ENCODE measurements at regions not wholly inside any gene's neighbourhood (a gene's known extent, or its start where the extent isn't known, plus 50 kb on each side); places are given as distances from the start of the nearest gene placed in this dataset.
A peak's percentile ranks its signal among the peaks of the same experiment; 100 is the strongest.

DNA sequence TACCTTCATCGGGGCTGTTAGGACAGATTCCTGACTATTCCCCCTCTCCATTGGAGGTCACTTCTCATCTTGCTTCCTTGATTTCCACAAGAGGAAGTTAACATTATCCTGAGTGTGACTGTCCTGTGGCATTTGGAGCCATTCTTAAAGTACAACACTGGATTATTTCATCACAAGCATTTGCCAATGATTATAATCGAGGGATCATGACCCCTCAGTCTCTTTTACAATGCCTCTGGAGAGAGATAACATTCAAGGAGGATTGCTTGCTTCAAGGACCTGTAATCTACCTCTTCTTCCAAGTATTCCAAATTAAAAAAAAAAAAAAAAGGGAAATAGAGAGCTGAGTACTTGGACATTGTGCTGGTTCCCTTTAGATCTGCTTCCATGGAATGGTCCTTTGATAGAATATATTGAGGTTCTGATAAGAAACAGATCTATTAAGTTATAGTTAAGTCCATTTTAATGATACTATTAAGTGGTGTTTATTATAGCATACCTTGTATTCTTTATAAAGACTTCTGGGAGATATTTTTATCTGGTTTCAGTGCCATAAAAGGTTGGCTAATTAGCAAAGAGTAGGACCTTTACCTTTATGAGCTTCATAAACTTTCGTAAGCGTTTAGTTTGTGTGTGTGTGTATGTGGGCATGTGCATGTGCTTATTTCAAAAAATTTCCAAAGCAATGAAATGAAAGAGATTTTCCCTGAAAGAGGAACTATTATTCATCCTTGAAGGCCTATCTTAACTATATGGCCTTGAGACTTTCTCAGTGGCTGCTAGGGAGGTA is 469.1 kb downstream of the DHX35 start:
- no peak for DNase-seq

DNA sequence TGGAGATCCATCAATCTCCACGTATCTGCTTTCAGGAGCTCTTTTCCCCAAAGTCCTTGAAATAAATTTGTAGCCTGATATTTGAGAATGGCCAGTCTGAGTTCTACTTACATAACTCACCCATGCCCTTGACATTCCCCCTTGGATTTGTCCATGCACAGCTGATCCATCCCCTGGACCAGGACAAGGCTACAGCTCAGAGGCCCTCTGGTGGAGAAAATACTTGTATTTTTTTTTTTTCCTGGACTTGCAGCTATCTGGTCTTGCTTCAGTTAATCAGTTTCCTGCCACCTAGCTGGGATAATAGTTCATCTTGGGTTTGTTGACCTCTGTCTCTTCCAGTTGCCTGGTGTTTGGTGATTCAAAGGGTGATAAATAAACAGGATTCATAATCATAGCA is 467.6 kb downstream of the DHX35 start:
- DNase-seq = no peak

DNA sequence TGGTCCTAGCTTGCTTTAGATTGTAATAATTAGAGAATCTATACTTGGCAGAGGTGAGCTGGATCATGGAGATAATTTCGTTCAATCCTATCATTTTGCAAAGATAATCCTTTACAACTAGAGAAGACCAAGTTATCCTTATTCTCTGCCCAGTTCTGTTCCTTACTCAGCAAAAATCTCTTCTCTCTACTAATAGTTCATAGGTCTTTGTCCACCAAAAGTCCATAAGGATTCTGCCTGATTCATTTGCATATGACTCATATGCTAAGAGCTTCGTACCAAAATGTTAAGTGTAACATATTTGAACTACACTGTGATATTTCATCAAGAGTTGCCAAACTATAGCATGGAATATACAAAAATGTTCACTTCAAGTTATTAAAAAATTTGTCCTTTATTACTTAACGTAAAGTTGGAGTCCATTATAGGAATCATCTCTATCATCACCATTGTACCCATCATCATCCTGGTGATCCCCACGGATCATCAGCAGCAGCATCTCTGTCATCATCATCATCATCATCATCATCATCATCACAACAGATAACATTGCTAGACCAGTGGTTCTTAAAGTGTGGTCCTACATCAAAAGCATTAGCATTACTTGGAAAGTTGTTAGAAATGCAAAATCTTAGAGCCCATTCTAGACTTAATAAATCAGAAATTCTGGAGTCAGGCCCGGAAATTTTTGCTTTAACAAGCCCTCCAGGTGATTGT is 463.0 kb downstream of the DHX35 start:
- no peak for DNase-seq

DNA sequence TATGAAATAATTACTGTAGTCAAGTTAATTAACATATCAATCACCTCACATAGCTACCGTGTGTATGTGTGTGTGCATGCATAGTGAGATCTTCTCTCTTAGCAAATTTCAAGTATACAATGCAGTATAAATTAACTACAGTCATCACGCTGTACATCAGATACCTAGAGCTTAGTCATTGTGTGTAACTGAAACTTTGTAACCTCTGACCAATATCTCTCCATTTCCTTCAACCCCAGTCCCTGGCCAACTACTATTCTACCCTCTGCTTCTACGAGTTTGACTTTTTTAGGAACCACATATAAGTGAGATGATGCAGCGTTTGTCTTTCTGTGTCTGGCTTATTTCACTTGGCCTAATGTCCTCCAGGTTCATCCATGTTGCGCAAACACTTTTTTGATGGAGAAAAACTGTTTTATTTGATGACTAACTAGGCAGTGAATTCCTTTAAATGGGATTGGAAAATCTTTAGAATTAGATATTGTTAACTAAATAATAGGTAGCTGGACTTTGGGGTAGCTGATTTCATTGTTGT is 459.5 kb downstream of the DHX35 start:
- DNase-seq = no peak

DNA sequence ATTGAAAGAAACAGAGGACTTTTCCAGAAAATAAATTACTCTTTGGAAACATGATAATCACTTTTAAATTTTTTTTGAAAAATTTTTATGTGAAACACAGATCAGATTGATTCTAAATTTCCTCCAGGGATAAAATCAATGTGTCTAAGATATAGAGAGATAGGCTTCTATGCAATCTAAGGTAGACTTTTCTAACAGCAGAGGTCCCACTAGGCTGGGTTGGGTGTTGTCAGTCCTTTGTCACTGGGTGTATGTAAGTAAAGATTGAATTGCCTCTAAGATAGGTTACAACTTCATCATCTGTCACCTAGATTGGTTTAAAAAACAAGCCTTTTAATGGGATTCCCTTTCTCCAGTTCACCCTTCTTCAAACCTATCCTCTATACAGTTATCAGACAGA is 449.9 kb downstream of the DHX35 start:
- no peak for DNase-seq

DNA sequence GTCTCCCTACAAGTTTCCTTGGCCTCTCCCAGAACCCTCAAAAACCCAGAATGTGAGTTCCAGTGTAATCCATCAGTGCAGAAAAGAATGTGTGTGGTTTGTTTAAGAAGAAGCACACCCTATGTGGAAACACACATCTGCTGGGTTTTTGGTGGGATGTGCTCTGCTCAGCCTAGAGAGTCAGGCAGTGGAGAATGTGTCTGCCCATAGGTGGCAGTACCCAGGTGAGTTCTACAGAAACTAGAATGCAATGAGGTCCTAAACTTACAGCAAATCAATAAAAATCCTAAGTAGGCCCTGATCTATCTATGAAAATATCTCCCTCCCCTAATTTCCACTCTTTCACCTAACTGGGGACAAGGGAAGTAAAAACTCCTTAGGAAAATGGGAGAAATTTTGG is 437.3 kb downstream of the DHX35 start:
- no peak for DNase-seq

DNA sequence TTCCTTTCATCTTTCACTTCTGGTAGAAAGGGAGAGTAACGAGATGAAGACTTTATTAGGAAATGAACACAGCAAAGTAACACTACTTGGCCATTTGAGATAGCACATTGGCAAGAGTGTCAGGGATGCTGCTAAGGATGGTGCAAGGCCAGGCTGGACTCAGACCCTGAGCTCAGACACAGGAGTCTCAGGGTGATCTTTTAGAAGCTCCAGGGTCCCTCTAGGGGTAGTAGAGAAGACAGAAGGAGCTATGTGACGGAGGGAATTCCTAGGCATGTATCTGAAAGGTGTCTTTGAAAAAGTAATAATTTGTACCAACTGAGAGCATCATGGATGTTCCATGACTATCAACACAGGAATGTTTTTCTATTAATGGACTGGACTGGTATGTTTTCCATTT is 436.5 kb downstream of the DHX35 start:
- no peak for DNase-seq

DNA sequence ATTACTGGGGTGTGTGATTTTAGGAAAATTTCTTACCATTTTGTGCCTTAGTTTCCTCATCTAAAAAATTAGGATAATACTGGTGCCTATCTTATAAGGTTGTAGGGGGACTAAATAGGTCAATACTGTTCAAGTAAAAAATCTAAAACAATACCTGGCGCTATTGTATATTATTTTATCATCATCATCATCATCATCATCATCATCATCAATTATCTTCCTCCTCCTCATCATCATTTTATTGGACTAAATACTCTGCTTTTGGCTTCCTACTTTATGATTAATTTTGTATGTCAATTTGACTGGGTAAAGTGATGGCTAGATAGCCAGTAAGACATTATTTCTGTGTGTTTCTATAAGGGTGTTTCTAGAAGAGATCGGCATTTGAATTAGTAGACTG is 435.5 kb downstream of the DHX35 start:
- no peak for DNase-seq

DNA sequence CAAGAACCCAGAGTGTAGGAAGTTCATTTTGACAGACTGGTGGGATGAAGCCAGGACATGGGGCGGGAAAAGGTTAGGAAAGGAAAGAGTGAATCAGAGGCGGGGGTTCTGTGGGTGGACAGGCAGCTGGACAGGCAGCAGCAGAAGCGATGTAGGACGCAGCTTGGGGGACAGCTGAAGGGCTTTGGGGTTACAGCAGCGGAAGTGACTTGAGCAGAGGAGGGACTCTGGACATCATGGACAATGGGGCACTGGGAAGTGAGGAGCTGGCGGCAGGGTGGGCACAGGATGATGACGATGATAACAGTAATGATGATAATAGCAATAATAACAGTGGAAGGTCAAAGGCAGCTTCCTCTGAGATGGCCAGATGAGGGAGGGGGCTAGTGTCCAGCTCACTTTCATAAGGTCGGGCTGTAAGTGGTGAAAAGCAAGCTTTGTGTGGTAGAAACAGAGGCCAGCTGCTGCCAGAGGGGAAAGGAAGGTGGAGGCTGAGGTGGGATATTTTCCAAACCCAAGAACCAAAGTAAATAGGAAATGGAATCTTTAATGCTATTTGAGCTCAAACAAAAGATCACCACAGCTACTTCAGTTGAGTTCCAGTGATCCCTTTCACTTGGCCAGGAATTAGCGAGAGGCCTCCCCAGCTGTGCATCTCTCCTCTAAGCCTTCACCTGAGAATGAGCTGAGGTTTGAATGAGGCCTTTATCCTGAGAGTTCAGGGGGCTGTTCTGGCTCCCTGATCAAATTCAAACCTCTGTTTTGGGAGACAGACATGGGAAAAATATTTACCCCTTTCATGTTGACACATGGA is 433.5 kb downstream of the DHX35 start:
- no peak for DNase-seq

DNA sequence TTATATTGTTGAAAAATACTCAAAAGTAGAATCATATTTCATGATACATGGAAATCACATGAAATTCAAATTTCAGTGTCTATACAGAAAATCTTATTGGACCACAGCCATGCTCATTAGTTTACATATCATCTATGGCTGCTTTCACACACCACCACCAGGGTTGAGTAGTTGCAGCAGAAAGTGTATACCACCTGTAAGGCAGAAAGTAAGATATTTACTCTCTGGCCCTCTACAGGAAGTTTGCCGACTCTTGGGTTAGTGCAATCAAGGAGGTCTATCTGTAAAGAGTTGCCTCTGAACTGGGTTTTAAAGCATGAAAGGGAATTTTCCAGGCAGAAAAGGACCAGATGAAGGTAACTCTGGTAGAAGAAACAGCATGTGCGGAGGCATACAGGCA is 432.3 kb downstream of the DHX35 start:
- DNase-seq = no peak

DNA sequence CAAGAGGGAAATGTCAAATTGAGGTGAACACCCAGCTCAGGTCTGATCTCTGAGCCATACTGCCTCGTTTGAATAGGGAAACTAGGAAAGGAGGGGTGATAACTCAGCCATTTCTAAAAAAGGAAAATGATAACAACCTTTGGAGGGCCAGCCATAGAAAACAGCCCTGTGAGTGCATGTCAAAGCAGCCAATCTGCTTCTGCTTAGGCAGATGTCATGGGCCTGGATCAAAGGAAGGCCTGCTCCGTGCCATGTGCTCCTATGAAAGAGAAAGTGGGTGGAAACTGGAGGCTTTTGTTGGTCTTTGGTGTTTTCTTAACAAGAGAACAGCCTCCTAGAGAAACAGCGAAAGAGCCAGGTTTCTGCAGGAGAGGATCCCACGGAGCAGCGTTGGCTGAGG is 428.0 kb downstream of the DHX35 start:
- no peak for DNase-seq

DNA sequence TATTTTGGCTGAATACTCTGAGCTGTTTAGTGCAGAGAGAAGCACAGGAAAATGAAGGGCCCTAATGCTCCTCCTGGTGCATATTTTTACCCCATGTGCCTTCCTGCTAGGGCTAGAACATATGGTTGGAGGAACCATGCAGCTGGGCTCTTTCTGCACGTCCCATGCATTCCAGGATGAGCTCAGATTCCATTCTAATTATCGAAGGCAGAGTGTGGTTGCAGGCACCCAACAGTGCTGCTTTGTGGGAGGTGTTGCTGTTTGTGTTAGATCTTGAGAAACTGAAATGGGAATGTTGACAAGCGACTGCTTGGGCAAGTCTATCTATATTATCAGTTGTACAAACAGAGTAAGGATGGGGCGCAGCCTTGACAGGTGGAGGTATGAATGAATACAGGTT is 419.5 kb downstream of the DHX35 start:
- DNase-seq = no peak

DNA sequence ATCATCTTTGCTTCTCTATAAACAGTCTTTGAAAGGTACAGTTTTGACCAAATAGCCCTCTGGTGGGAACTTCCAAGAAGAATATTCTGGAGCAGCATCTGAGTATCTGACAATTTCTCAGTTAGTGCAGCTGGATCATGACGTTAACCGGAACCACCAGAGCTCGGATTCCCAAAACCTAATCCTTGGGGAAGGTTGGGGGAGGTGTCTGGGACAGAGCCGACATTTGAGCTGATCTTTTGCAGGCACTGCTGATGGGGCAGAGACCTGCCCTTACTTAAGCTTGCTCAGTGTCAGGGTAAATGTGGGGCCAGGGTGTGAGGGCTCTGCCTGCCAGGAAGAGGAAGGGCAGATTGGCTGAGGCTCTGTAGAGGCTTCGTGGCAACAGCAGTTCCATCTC is 416.6 kb downstream of the DHX35 start:
- DNase-seq = no peak

DNA sequence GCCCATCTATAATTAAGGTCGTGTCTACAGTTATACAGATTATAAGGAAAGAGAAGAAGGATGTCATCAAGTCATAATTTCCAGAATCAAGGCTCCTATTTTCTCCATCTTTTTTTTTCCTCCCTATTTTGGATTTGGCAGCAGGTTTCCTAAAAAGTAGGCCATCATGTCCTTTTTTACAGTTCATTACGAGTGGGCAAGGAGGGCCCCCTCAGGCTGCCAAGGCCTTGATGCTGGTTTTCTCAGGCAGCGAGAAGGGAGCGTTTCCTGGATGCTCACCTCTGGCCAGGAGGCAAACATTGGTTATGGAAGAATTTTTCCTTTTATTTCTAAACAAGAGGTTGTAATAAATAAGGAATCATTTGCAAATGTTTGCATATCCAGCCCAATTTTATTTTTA is 414.6 kb downstream of the DHX35 start:
- DNase-seq = no peak

DNA sequence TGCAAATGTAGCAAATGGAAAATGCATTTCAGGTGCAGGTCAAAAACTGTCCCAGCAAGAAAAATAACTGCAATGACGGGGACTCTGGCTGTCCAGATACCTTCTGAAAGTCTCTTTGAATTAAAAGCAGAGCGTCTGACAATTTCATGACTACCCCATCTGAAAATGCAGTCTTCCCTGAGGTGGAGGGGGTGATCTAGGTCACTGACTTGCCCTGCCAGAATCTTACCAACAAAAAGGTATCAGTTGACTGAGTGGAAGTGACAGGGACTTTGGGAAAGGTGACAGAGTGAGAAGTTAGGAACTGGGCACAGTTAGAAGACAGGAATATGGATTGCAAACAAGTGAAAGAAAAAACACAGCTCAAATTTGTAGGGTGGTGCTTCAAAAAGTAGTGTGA is 402.2 kb downstream of the DHX35 start:
- DNase-seq = no peak

DNA sequence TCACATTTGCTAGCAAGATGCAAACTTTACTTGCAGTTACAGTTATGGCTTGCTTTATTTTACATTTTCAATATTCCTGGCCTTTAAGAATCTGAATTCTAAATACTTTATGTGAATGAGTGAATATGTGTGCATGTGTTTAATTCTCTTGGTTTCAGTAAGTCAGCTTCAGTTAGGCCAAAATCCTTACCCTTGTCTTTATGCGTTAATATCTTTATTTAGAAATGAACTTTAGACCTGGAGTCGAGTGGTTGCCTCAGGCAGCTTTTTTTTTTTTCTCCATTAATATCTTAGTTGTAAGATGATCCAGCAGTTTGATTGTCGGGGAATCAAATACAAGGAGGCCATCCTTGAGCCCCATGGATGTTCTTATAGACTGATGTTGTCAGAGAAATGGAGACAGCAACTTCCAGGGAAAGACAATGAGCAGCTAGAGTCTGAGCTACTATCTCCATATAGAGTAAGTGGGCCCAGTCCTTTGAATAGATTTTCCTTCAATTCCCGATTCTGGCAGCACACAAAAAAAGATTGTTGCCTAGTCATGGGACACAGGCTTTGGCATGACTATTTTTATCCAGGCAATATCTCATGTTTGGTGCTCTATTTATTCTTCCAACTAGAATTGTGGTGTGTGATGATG is 398.0 kb downstream of the DHX35 start:
- no peak for DNase-seq

DNA sequence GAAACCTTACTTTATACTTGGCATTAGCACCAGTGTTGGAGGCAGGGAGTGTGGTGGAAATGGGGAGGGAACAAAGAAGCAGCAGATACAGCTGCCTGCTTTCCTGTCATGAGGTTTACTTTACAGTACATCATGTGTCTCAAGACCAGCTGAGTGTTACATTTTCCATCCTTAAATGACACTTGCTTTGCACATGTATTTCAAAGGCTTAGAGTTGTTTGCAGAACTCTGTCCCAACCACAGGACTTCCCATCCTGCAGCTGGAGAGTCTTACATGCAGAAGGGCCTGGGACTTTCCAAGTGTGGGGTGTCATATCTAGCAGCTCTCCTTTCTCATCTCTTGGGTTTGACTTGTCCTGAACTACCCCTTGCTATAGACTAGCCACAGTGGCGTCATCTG is 395.9 kb downstream of the DHX35 start:
- DNase-seq = no peak

DNA sequence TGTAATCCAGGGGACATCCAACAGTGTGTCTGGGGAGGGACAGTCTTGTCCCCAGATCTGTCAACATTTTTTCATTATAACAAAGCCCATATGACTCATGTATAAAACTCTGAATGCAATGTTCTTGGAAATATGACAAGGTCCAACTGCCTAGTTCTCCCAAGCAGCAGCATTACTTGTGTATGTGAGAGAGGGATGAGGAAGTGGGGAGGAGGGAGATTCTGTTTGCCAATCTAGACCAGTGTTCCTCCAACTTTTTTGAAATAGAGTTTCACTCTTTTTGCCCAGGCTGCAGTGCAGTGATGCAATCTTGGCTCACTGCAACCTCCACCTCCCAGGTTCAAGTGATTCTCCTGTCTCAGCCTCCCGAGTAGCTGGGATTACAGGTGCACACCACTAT is 394.8 kb downstream of the DHX35 start:
- DNase-seq = no peak

DNA sequence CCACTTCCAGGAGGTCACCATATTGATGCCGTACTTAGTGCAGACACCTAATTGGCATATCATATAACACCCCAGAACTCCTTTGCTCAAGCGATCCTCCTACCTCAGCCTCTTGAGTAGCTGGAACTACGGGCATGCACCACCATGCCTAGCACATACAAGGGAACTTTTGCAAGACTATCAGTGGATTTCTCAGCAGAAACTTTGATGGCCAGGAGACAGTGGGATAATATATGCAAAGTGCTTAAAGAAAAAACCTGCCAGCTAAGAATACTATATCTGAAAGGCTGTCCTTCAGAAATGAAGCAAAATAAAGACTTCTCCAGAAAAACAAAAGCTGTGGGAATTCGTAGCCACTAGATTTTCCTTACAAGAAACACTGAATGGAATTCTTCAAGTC is 387.1 kb downstream of the DHX35 start:
- no peak for DNase-seq

DNA sequence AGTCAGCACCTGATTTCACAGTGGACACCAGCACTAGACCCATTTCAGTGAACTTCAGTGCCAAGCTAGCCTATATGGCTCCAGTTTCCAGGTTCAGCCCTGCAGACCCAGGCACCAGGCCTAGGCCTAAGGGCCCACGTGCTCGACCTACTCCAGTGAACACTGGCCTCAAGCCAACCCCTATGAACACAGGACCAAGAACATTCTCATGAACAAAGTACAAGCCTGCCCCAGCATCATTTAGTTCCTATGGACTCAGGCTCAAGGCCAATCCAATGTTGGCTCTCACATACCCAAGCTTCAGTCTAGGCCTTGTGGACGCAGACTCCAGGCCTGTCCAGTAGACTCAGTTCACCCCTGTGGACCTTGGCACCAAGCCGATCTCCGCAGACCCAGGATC is 385.5 kb downstream of the DHX35 start:
- no peak for DNase-seq

DNA sequence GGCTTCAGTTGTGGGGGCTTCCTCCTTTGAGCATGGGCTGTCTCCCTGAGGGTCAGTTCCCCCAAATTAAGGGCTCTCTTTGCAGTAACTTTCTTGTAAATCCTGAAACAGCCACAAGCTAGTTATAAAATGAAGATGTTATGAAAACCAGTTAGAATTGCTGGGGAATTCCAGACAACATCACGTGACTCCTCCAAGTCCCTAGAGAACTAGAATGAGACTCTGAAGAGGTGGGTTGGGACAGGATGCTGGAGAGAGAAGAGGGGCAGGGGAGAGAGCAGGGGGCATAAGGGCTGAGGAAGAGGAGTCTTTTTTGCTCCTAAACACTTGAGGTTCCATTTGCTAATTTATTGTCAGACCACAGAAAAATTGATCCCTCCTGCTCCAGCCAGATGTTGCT is 380.3 kb downstream of the DHX35 start:
- DNase-seq = no peak

DNA sequence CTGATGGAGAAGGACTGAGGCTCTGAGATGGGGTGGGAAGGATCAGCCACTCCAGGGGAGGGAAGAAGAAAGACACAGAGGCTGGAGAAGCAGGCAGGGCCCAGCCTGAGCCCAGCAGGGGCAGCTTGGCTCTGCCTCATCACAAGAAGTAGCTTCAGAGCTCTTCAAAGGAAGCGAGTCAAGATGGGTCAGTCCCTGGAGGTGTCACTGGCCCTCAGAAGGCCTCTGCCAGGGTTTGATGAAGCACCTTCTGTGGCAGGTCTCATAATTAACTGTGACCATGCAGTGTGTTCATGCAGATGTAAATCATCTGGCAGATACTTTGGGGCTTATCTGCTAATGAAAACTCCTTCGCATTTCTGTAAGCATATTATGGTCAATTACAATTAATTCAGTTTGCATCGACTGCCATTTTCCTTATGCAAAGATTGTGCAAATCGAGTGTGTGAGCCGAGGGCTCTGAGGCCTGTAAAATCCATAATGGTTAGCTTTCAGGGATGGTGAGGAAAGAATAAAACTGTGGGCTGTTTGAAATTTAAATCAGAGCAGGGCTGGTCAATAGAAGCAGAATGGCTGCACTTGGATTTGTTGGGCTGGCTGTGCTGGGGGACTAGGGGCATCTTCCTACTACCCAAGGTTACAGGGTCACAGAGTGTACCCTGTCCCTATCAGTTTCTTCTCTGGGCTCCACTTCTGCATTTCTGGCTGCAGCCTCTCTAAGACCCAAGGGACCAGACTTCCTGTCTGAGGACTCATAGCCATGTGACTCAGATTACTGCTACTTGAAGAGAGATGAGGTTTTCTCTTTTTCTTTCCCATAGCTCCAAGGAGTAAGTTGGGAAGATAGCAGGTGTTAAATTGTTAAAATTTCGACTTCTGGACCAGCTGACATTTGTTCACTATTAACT is 376.6 kb downstream of the DHX35 start:
- DNase-seq = peak in 1 of 2 donors; percentile 6

Data from CD4-positive, alpha-beta T cell treated with Interferon alpha-2 for 1 hour (primary cell).